MM.1S (cell line): ENCODE measurements at regions not wholly inside any gene's neighbourhood (a gene's known extent, or its start where the extent isn't known, plus 50 kb on each side); places are given as distances from the start of the nearest gene placed in this dataset.

Source experiments
- DNase-seq: peaks from one replicate; pipeline ENCODE4 v3.0.0-alpha.2; 2015
- H2AFZ ChIP-seq: fragments of 300-600 bp; sonication (generic); 2 replicates; pipeline ENCODE4 v1.6.0; 2016; ENCODE audit warnings: antibody characterized with exemption, low read length
- H3F3A ChIP-seq: fragments of 300-600 bp; sonication (generic); 2 replicates; pipeline ENCODE4 v1.6.1; 2016; ENCODE audit warnings: mild to moderate bottlenecking, antibody characterized with exemption, low read length, moderate library complexity, mixed read lengths; ENCODE audit not compliant: insufficient read depth
- H3K27ac ChIP-seq: fragments of 300-600 bp; sonication (generic); 2 replicates; pipeline ENCODE4 v1.5.1; 2016; ENCODE audit warnings: mild to moderate bottlenecking, low read length
- H3K27me3 ChIP-seq: fragments of 300-600 bp; sonication (generic); replicated peaks from 2 replicates; pipeline ENCODE4 v1.6.0; 2016; ENCODE audit warnings: low read length; ENCODE audit not compliant: insufficient read depth
- H3K36me3 ChIP-seq: fragments of 300-600 bp; sonication (generic); replicated peaks from 2 replicates; pipeline ENCODE4 v1.6.1; 2016; ENCODE audit warnings: mild to moderate bottlenecking, low read length, mixed read lengths; ENCODE audit not compliant: insufficient read depth
- H3K4me1 ChIP-seq: fragments of 300-600 bp; sonication (generic); 2 replicates; pipeline ENCODE4 v1.6.1; 2016; ENCODE audit warnings: low read length, mixed read lengths
- H3K4me2 ChIP-seq: fragments of 300-600 bp; sonication (generic); 2 replicates; pipeline ENCODE4 v1.6.0; 2016; ENCODE audit warnings: low read depth, low read length
- H3K4me3 ChIP-seq: fragments of 300-600 bp; sonication (generic); 2 replicates; pipeline ENCODE4 v1.5.1; 2016; ENCODE audit warnings: low read length, mixed read lengths
- H3K79me2 ChIP-seq: fragments of 300-600 bp; sonication (generic); 2 replicates; pipeline ENCODE4 v1.6.1; 2016; ENCODE audit warnings: mixed run types, low read length, mixed read lengths
- H3K9ac ChIP-seq: fragments of 300-600 bp; sonication (generic); 2 replicates; pipeline ENCODE4 v1.6.1; 2016; ENCODE audit warnings: low read length, mixed read lengths
- H3K9me2 ChIP-seq: fragments of 300-600 bp; sonication (generic); replicated peaks from 2 replicates; pipeline ENCODE4 v1.6.1; 2016; ENCODE audit warnings: mild to moderate bottlenecking, low read length, mixed read lengths; ENCODE audit not compliant: insufficient read depth
- H3K9me3 ChIP-seq: fragments of 300-600 bp; sonication (generic); replicated peaks from 2 replicates; pipeline ENCODE4 v1.6.1; 2016; ENCODE audit warnings: mild to moderate bottlenecking, low read length, mixed read lengths; ENCODE audit not compliant: insufficient read depth
- H4K20me1 ChIP-seq: fragments of 300-600 bp; sonication (generic); 2 replicates; pipeline ENCODE4 v1.6.1; 2016; ENCODE audit warnings: mild to moderate bottlenecking, low read length, moderate library complexity, mixed read lengths; ENCODE audit not compliant: insufficient read depth
- CTCF ChIP-seq: fragments of 300-600 bp; sonication (generic); IDR thresholded peaks from 2 replicates; pipeline ENCODE4 v1.5.1; 2016; ENCODE audit warnings: antibody characterized with exemption, low read length, mixed read lengths
- EZH2 ChIP-seq: fragments of 300-600 bp; sonication (generic); optimal IDR thresholded peaks from 2 replicates; pipeline ENCODE3; 2017; ENCODE audit warnings: low read depth, mild to moderate bottlenecking, antibody characterized with exemption, low read length, mixed read lengths
- EZH2phosphoT487 ChIP-seq: fragments of 300-600 bp; sonication (generic); IDR thresholded peaks from 2 replicates; pipeline ENCODE4 v1.6.1; 2018; ENCODE audit warnings: antibody characterized with exemption, low read length

- no peaks in the 10 kb centered on the region for H3K4me1 ChIP-seq
- H2AFZ ChIP-seq: 0 out of 2 replicates have a peak overlapping the region, but pooled peaks have one; percentile 12
- no peaks in the 10 kb centered on the region for H3K9me2 ChIP-seq
- no peak overlapping the region for H3K9ac ChIP-seq
- no peaks in the 10 kb centered on the region for H3K36me3 ChIP-seq
- no peak for DNase-seq
- TF ChIP-seq CTCF (no peak), EZH2 (no peak), EZH2phosphoT487 (no peak)
- H3K4me2 ChIP-seq: no peak overlapping the region
- H3K79me2 ChIP-seq: no peaks in the 10 kb centered on the region
- H4K20me1 ChIP-seq: no peaks in the 10 kb centered on the region
- H3K27ac ChIP-seq: no peak overlapping the region
- H3K4me3 ChIP-seq: no peak overlapping the region
- H3K9me3 ChIP-seq: no peaks in the 10 kb centered on the region
- H3K27me3 ChIP-seq: no peaks in the 10 kb centered on the region
- H3F3A ChIP-seq: no peaks in the 10 kb centered on the region
These were observed 497.4 kb upstream of the SULF2 start for GRCh38 chr20:48282591-48283228.

- Histone ChIP-seq H3F3A (no peaks in the 10 kb centered on the region), H3K27ac (no peak overlapping the region), H2AFZ (no peak overlapping the region), H3K27me3 (no peaks in the 10 kb centered on the region), H3K36me3 (no peaks in the 10 kb centered on the region), H3K9ac (no peak overlapping the region), H3K4me1 (no peaks in the 10 kb centered on the region), H4K20me1 (no peaks in the 10 kb centered on the region), H3K4me3 (no peak overlapping the region), H3K4me2 (no peak overlapping the region), H3K79me2 (no peaks in the 10 kb centered on the region), H3K9me2 (no peaks in the 10 kb centered on the region), H3K9me3 (no peaks in the 10 kb centered on the region)
- TF ChIP-seq EZH2phosphoT487 (no peak), CTCF (no peak), EZH2 (no peak)
- no peak for DNase-seq
These were observed 496.2 kb upstream of the SULF2 start for GRCh38 chr20:48281501-48281900.

GRCh38 chr20:48278961-48279481 is 493.7 kb upstream of the SULF2 start:
- DNase-seq: no peak
- no peaks in the 10 kb centered on the region for H3K27me3 ChIP-seq
- H2AFZ ChIP-seq: no peak overlapping the region
- no peak for TF ChIP-seq CTCF
- no peak for TF ChIP-seq EZH2
- TF ChIP-seq EZH2phosphoT487: no peak
- no peaks in the 10 kb centered on the region for H3K4me1 ChIP-seq
- H4K20me1 ChIP-seq: no peaks in the 10 kb centered on the region
- no peaks in the 10 kb centered on the region for H3K9me2 ChIP-seq
- no peaks in the 10 kb centered on the region for H3K79me2 ChIP-seq
- H3K4me2 ChIP-seq: no peak overlapping the region
- no peaks in the 10 kb centered on the region for H3K36me3 ChIP-seq
- no peaks in the 10 kb centered on the region for H3K9me3 ChIP-seq
- no peak overlapping the region for H3K4me3 ChIP-seq
- H3F3A ChIP-seq: no peaks in the 10 kb centered on the region
- no peak overlapping the region for H3K9ac ChIP-seq
- no peak overlapping the region for H3K27ac ChIP-seq
